ENCODE measurements at regions not wholly inside any gene's neighbourhood (a gene's known extent, or its start where the extent isn't known, plus 50 kb on each side); places are given as distances from the start of the nearest gene placed in this dataset.

- TF ChIP-seq, protein P1, sequence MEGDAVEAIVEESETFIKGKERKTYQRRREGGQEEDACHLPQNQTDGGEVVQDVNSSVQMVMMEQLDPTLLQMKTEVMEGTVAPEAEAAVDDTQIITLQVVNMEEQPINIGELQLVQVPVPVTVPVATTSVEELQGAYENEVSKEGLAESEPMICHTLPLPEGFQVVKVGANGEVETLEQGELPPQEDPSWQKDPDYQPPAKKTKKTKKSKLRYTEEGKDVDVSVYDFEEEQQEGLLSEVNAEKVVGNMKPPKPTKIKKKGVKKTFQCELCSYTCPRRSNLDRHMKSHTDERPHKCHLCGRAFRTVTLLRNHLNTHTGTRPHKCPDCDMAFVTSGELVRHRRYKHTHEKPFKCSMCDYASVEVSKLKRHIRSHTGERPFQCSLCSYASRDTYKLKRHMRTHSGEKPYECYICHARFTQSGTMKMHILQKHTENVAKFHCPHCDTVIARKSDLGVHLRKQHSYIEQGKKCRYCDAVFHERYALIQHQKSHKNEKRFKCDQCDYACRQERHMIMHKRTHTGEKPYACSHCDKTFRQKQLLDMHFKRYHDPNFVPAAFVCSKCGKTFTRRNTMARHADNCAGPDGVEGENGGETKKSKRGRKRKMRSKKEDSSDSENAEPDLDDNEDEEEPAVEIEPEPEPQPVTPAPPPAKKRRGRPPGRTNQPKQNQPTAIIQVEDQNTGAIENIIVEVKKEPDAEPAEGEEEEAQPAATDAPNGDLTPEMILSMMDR (conservative IDR thresholded peaks at IDR 0.05; ENCODE audit: low read depth, low read length): no peak
- no peak for TF ChIP-seq EZH2phosphoT487 (IDR thresholded peaks at IDR 0.05; ENCODE audit: borderline replicate concordance, low read length)
- TF ChIP-seq EZH2 (IDR thresholded peaks at IDR 0.05; ENCODE audit: low read length, unreplicated experiment): no peak
Observed at GRCh38 chr2:180730976-180731375, 249.4 kb upstream of the UBE2E3 start.
